Hematopoietic multipotent progenitor cell treated with erythropoietin and hydrocortisone succinate and interleukin-3 and kit ligand, for 4 days (in vitro differentiated cells): ENCODE measurements at regions not wholly inside any gene's neighbourhood (a gene's known extent, or its start where the extent isn't known, plus 50 kb on each side); places are given as distances from the start of the nearest gene placed in this dataset.
A peak's percentile ranks its signal among the peaks of the same experiment; 100 is the strongest.

ENCODE experiments used
- DNase-seq: peaks from one replicate; pipeline ENCODE4 v3.0.0-alpha.2; 2015

DNA sequence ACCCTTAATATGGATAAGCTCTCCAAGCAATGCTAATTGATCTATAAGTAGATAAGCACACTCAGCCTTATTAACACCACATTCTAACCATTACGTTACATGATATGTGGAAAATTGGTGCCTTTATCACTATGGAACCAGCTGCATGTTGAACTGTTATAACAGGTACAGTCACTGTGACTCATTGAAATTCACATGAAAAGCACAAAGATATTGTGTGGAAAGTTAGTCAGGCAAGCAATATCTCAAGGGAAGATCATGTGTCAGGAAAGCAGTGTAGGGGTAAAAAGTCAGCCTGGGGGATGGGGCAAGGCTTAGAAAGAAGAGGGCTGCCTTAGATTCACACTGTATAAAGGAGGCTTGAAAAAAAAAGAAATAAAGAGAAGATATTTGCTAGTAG, 313.7 kb upstream of the SMIM31 start:
- DNase-seq: no peak

DNA sequence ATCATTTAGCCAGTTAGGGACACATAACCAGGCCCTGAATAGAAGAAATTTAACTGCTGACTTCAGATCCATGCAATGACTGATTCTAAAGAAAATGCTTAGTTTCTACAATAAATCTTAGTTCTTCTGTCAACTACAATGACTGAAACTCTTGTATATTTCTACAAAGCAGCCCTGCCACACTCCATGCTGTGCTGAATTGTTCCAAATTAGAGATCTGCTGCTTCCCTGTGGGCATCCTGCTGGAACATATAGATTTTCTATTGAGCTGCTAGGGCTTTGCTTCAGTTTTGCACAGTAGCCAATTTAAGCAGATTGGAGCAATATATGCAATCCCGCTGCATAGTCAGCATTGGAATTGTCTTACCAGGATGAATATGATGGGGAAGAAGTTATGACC, 312.8 kb upstream of the SMIM31 start:
- DNase-seq: no peak

DNA sequence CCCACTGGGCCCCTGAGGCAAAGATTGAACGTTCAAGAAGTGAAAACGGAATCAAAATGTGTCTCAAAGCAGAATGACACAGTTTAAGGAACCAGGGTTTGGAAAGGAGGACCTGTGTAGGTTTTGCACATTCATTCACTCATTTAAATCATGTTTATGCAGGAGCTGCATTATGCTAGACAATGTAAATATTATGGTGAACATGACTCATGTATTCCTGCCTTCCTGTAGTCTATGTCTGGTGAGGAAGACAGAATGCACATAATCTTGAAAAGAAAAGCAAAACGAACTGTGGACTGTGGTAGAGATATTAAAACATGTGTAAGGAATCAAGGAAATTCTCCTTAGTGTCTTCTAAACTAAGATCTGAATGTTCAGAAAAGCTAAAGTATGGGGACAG, 311.8 kb upstream of the SMIM31 start:
- no peak for DNase-seq

GRCh38 chr4:164446516-164446915, 307.4 kb upstream of the SMIM31 start:
- no peak for DNase-seq

- DNase-seq: no peak
Observed at GRCh38 chr4:164461901-164462300, 292.0 kb upstream of the SMIM31 start.

GRCh38 chr4:164462471-164462870, 291.5 kb upstream of the SMIM31 start:
- no peak for DNase-seq

DNA sequence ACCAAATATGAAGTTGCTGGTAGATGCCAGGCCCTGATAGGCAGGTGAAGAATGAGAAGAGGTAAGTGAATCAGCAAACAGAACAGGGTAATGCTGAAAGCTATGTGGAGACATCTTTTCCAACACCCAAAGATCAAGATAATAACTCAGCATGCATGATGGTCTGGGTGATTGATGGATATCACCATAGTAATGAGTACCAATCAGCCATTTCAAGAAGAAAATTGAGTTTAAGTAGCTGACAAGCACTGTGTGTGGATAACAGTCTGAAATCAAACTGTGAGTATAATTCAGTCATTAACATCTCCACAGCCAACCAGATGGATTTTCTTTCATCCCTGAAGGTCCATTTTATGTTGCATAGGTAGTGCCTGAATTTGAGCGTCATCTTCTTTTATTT, 289.6 kb upstream of the SMIM31 start:
- DNase-seq: no peak

- DNase-seq: no peak
Observed at GRCh38 chr4:164467493-164467892, 286.4 kb upstream of the SMIM31 start.

DNA sequence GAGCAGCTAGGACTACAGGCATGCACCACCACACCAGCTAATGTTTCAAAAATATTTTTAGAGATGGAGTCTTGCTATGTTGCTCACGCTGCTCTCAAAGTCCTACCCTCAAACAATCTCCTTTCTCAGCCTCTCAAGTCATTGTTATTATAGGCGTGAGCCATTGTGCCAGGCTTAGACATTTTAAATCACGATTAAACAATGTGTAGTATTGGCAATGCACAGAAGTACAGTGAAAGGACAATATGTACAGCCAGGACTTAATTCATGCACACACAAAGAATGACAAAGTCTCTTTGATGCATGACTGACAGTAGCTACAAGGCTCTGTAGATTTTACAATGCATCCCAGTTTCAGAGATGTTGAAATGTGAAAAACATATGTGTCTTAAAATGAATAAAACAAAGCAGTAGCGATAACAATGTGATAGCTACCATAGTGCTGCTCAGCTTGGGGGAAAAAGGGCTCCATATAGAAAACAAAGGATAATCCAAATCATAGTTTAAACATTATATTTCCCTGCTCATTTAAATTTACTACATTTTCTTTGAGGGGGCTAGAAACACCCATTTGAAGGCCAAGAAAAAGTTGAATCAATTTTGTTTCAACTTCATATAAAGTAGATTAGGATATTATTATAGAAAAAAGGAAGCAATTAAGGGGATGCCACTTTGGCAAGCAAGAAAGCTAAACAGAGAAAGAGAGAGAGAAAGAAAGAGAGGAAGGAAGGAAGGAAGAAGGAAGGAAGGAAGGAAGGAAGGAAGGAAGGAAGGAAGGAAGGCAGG, 272.4 kb upstream of the SMIM31 start:
- no peak for DNase-seq

GRCh38 chr4:164482092-164482404, 271.9 kb upstream of the SMIM31 start:
- DNase-seq: no peak

GRCh38 chr4:164482758-164483157, 271.2 kb upstream of the SMIM31 start:
- DNase-seq: no peak

DNA sequence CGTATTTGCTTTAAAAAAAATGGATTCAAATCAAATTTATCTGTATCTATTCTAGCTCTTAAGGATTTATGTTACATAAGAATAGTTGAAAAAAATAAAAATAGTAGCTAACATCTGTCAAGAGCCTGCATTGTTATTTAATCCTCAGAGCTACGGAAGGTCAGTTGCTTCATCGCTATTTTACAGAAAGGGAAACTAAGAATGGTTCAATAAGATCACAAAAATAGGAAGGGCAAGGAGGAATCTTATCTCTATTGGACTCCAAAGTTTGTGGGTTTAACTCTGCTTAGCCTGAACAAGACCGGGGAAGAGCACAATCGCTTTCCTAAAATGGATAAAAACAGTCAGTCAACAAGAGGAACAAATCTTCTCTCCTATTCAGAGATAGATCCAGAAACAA, 270.2 kb upstream of the SMIM31 start:
- DNase-seq: no peak

- DNase-seq: no peak
Observed at GRCh38 chr4:164484551-164484950, 269.4 kb upstream of the SMIM31 start.

- no peak for DNase-seq
Observed at GRCh38 chr4:164485136-164485535, 268.8 kb upstream of the SMIM31 start.

GRCh38 chr4:164488114-164488513, 265.8 kb upstream of the SMIM31 start:
- DNase-seq: no peak

- DNase-seq: no peak
Observed at GRCh38 chr4:164501074-164501473, 252.9 kb upstream of the SMIM31 start.

- no peak for DNase-seq
Observed at GRCh38 chr4:164503874-164504273, 250.1 kb upstream of the SMIM31 start.

DNA sequence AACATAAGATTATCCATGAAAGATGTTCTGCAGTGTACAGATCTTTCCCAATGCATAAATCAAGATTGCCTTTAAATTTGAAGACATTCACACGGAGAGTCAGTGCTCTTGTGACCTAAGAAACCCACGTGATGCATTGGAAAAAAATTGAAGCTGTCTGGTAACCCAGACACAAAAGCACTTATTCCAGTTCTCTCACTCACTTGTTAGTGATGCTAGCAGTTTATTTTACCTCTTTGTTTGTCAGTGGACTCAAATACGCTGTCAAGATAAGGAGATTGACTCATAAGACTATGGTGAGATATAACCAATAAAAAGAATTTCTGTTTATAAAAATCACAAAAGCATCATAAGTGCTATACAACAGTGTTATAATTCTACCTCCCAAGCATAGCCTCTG, 245.8 kb upstream of the SMIM31 start:
- no peak for DNase-seq

DNA sequence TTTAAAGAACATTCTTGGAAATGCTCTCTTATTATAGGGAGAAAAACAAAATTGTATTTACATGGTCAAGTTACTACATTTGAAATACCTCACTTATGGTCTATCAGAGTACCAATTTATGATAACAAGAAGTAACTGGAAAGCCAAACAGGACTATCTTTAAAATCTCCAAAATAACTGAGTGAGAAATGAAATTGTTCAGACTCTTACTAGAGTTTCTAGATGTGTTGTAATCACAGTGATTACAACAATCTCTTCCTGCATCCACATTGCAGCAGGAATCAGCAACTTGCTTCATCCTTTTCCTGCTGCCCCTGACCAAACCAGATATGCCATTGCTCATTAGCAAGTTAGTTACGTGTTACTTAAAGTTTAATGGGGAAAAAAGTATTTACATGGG, 245.2 kb upstream of the SMIM31 start:
- DNase-seq: peak; percentile 5

DNA sequence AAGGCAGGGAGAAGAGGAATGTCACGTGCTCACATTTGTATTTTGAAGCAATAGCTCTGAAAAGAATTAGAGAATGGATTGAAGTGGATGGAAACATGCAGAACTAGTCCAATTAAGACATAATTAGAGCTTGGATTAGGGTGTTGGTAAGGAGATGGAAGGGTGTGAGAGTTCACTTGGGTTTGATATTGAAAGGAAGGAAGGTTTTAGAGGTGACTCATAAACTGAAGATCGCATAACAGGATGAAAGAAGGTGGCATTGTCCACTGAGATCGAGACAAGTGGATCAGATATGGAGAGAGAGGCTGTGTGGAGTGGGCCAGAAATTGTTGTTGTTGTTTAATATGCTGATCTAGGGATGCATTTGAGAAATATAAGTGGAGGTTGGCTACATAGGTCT, 244.0 kb upstream of the SMIM31 start:
- no peak for DNase-seq

GRCh38 chr4:164512124-164512523, 241.8 kb upstream of the SMIM31 start:
- peak; percentile 1 for DNase-seq

DNA sequence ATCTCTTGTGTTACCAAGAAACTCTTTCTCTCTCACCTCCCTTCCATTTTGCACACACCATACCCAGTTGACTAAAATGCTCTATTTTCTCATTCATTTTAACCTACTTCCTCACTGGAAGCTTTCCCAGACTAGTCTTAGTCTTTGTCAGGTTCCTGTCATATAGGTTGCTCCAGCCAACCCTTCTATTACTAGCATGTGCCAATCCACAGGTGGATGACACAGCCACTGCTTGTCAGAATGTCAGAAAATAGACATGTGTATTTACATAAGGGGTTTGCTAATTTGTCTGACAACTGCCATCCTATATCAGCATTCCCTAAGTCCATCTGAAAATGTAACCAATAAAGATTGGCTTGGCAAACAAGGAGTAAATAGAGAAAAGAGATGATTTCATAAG, 239.2 kb upstream of the SMIM31 start:
- DNase-seq: no peak

GRCh38 chr4:164524789-164525188, 229.1 kb upstream of the SMIM31 start:
- no peak for DNase-seq

GRCh38 chr4:164526933-164527583, 226.9 kb upstream of the SMIM31 start:
- no peak for DNase-seq

DNA sequence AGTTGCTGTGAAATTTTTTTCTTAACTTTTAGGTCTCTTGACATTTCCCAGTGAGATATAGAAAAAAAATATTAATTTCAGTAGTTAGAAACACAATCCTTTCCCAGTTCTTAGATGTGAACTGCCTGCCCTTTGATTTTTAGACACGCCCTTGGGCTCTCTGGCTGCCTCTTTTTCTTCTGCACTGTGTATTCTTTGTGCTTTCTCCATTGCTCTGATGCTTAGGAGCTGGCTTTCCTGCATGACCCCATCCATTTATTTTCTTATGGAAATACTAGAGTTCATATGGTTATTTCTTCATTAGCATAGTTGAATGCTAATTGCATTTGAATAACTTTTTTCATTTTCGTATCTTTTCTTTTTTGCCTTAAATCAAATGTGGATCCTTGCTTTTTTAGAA, 224.9 kb upstream of the SMIM31 start:
- DNase-seq: no peak
